ENCODE measurements at regions not wholly inside any gene's neighbourhood (a gene's known extent, or its start where the extent isn't known, plus 50 kb on each side); places are given as distances from the start of the nearest gene placed in this dataset.

DNA sequence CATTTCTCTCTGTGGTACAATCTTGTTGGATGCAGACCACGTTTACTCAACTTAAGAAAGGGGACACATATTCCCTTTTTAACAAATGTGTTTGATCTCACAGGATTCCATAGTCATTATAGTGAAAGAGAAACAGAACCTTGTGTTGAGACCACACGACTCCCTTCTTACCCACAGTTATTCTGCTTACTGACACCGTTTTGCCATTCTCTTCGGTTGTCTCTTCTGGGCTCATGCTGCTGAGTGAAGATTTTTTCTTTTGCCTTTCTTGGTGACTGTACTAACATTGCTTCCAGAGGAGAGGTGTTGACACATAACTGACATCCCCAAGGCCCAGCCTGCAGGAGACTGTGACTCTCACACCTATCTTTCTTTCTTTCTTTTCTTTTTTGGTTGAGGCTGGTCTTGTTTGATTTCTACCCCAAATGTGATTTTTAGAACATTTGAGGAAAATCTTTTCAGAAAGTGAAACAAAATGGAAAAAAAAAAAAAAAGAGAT is 61.2 kb upstream of the OTOGL start:
- no peaks in the 10 kb centered on the region for H3K4me1 ChIP-seq
- H3K27ac ChIP-seq, result peak overlapping the region in 3 of 4 donors; percentile 29 to 62 (median 57)
- TF ChIP-seq, protein P1, sequence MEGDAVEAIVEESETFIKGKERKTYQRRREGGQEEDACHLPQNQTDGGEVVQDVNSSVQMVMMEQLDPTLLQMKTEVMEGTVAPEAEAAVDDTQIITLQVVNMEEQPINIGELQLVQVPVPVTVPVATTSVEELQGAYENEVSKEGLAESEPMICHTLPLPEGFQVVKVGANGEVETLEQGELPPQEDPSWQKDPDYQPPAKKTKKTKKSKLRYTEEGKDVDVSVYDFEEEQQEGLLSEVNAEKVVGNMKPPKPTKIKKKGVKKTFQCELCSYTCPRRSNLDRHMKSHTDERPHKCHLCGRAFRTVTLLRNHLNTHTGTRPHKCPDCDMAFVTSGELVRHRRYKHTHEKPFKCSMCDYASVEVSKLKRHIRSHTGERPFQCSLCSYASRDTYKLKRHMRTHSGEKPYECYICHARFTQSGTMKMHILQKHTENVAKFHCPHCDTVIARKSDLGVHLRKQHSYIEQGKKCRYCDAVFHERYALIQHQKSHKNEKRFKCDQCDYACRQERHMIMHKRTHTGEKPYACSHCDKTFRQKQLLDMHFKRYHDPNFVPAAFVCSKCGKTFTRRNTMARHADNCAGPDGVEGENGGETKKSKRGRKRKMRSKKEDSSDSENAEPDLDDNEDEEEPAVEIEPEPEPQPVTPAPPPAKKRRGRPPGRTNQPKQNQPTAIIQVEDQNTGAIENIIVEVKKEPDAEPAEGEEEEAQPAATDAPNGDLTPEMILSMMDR (IDR thresholded peaks at IDR 0.05), result no peak
- H3K36me3 ChIP-seq, result no peaks in the 10 kb centered on the region
- DNase-seq, result no peak
- intact Hi-C loops (cut with DNase I), result no loop called here
- 71 to 77% methylated on average over 4 of the region's 4 CpGs for WGBS, 2 donors
- no peak overlapping the region for H3K4me3 ChIP-seq
- H3K9me3 ChIP-seq, result no peaks in the 10 kb centered on the region
- H3K27me3 ChIP-seq, result no peaks in the 10 kb centered on the region

DNA sequence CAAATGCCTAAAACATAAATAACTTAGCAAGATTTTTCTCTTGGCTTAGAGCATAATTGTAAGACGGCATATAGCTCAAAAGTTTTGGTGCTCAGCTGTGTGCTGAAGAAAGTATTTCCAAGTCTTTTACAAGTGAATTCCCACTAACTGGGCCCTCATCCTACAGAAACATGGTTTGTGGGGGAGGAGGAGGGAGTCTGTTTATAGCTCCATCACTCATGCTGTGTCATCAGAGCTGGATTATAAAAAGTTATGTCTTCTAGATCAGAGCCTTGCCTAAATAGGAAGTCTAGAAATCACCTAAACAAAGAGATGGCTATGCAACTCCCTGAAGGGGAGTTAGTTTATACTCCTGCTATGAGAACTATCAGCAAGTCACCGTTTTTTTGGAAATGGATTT is 65.9 kb upstream of the OTOGL start:
- no peak for DNase-seq
- no peak for TF ChIP-seq POLR2A (IDR thresholded peaks at IDR 0.05)
- TF ChIP-seq, protein P1 (IDR thresholded peaks at IDR 0.05), result no peak
- whole genome bisulfite sequencing, 2 donors, result 37 to 52% methylated on average over 2 of the region's 2 CpGs
- Histone ChIP-seq H3K27me3 (no peaks in the 10 kb centered on the region), H3K27ac (peak overlapping the region in 3 of 4 donors; percentile 51 to 77 (median 58)), H3K9me3 (no peaks in the 10 kb centered on the region), H3K36me3 (no peaks in the 10 kb centered on the region), H3K4me3 (no peak overlapping the region), H3K4me1 (no peaks in the 10 kb centered on the region)
- intact Hi-C loops (cut with DNase I), result no loop called here

DNA sequence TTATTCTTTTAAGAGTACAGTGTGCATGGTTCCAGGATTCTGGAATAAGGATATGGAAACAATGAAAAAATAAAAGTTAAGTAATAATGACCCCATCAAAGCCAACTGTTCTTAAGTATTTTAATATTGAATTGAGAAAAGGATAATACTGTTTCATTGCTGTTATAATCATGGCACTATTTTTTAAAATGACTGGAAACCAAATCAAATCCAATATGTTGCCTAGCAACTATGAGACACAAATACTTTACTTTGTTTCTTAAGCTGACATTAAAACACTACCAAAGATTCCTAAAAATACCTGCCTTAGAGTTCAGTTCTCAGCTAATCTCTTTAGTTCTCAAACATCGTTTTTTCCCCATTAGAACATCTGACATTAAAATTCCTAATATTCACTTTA is 66.4 kb upstream of the OTOGL start:
- Histone ChIP-seq H3K4me1 (no peaks in the 10 kb centered on the region), H3K36me3 (no peaks in the 10 kb centered on the region), H3K27ac (peak overlapping the region in 3 of 4 donors; percentile 51 to 77 (median 58)), H3K4me3 (no peak overlapping the region), H3K27me3 (no peaks in the 10 kb centered on the region), H3K9me3 (no peaks in the 10 kb centered on the region)
- TF ChIP-seq, protein P1 (IDR thresholded peaks at IDR 0.05), result no peak
- no peak for TF ChIP-seq POLR2A (IDR thresholded peaks at IDR 0.05)
- DNase-seq, result no peak
- intact Hi-C loops (cut with DNase I), result no loop called here
- WGBS, 2 donors, result 15 to 28% methylated on average over 1 of the region's 1 CpG

DNA sequence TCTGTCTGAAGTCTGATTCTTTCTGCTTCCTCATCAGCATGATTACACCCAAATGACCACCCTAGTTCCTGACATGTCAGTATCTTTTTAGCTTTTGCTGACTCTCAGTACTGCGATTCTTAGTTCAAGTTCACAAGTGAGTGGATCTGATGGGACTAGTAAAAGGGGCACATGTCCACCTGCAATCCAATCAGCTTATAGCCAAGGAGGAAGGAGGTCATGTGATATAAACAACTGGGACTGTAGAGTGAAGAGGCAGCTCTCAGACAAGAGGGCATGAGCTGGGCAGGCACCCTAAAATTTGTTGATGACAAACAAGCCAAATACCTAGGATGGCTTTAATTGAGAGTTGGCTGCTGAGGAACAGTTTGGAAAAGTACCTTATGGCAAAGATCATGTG is 68.1 kb upstream of the OTOGL start:
- WGBS, 2 donors, result 100% methylated on average over 1 of the region's 1 CpG

DNA sequence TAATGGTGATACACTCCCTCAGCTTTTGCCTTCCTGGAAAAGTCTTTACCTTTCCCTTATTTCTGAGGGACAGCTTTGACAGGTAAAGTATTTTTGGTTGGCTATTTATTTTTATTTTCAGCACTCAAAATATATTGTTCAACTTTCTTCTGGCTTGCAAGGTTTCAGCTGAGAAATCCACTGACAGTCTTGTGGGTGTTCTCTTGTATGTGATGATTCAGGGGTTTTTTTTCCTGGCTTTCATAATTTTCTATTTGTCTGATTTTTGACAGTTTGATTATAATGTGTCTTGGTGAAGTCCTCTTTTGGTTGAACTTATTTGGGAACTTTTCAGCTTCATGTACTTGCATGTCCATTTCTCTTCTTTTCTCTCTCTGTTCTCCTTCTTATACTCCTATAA is 73.7 kb upstream of the OTOGL start:
- Histone ChIP-seq H3K9me3 (no peaks in the 10 kb centered on the region), H3K36me3 (no peaks in the 10 kb centered on the region), H3K27ac (no peak overlapping the region), H3K27me3 (no peaks in the 10 kb centered on the region), H3K4me3 (no peak overlapping the region), H3K4me1 (no peaks in the 10 kb centered on the region)
- intact Hi-C loops (cut with DNase I), result no loop called here
- TF ChIP-seq POLR2A (IDR thresholded peaks at IDR 0.05), result no peak
- TF ChIP-seq, protein P1 (IDR thresholded peaks at IDR 0.05), result no peak
- DNase-seq, result no peak

More for the DNA sequence above, 68.1 kb upstream of the OTOGL start:
- Histone ChIP-seq H3K9me3 (no peaks in the 10 kb centered on the region), H3K4me1 (no peaks in the 10 kb centered on the region), H3K36me3 (no peaks in the 10 kb centered on the region), H3K27me3 (no peaks in the 10 kb centered on the region), H3K27ac (peak overlapping the region in 3 of 4 donors; percentile 51 to 78 (median 58)), H3K4me3 (no peak overlapping the region)
- TF ChIP-seq POLR2A (IDR thresholded peaks at IDR 0.05), result no peak
- TF ChIP-seq, protein P1 (IDR thresholded peaks at IDR 0.05), result no peak
- intact Hi-C loops (cut with DNase I), result no loop called here
- no peak for DNase-seq
